SU-DHL-6 (cell line): ENCODE measurements at regions not wholly inside any gene's neighbourhood (a gene's known extent, or its start where the extent isn't known, plus 50 kb on each side); places are given as distances from the start of the nearest gene placed in this dataset.

ENCODE experiments used
- EZH2phosphoT487 ChIP-seq: fragments of 200-600 bp; sonication (generic), shearing (Covaris generic); conservative IDR thresholded peaks from 2 replicates; pipeline ENCODE4 v1.6.1; 2018; ENCODE audit warnings: mild to moderate bottlenecking, antibody characterized with exemption, low read length, moderate library complexity, mixed read lengths
- TF ChIP-seq, protein P1 (sequence below): fragments of 200-600 bp; sonication (generic); IDR thresholded peaks from one replicate; pipeline ENCODE4 v1.5.1; 2017; ENCODE audit warnings: antibody characterized with exemption, mild to moderate bottlenecking, low read length, moderate library complexity; ENCODE audit not compliant: insufficient read depth, poor library complexity, severe bottlenecking

DNA sequence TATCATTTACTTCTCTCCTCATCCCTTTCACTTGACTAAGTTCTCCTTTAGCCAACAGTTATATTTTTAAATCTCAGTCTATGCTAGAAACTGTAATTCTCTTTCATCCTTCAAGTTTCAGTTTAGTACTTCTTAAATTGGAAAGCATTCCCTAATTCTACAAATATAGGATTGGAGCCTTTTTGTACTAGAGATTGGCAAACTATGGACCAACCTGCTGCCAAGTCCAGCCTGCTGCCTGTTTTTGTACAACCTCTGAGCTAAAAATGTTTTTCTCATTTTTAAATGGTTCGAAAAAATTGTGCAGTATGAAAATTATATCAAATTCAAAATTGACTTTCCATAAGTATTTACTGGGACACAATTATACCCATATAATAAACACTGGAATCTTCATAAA is 1381.5 kb upstream of the SPRY2 start:
- TF ChIP-seq, protein P1, sequence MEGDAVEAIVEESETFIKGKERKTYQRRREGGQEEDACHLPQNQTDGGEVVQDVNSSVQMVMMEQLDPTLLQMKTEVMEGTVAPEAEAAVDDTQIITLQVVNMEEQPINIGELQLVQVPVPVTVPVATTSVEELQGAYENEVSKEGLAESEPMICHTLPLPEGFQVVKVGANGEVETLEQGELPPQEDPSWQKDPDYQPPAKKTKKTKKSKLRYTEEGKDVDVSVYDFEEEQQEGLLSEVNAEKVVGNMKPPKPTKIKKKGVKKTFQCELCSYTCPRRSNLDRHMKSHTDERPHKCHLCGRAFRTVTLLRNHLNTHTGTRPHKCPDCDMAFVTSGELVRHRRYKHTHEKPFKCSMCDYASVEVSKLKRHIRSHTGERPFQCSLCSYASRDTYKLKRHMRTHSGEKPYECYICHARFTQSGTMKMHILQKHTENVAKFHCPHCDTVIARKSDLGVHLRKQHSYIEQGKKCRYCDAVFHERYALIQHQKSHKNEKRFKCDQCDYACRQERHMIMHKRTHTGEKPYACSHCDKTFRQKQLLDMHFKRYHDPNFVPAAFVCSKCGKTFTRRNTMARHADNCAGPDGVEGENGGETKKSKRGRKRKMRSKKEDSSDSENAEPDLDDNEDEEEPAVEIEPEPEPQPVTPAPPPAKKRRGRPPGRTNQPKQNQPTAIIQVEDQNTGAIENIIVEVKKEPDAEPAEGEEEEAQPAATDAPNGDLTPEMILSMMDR: no peak
- no peak for TF ChIP-seq EZH2phosphoT487
